NCI-H446 (cell line): ENCODE measurements at regions not wholly inside any gene's neighbourhood (a gene's known extent, or its start where the extent isn't known, plus 50 kb on each side); places are given as distances from the start of the nearest gene placed in this dataset.
"Not testable (repeated sequence)": the region's sequence is repeated elsewhere in the genome, so short reads cannot be mapped to it uniquely, and the experiment has no call there.

Experiments used
- DNase-seq, 2 experiments: peaks; one replicate each; lab custom pipeline; 2025; lab: John Stamatoyannopoulos, UW

DNA sequence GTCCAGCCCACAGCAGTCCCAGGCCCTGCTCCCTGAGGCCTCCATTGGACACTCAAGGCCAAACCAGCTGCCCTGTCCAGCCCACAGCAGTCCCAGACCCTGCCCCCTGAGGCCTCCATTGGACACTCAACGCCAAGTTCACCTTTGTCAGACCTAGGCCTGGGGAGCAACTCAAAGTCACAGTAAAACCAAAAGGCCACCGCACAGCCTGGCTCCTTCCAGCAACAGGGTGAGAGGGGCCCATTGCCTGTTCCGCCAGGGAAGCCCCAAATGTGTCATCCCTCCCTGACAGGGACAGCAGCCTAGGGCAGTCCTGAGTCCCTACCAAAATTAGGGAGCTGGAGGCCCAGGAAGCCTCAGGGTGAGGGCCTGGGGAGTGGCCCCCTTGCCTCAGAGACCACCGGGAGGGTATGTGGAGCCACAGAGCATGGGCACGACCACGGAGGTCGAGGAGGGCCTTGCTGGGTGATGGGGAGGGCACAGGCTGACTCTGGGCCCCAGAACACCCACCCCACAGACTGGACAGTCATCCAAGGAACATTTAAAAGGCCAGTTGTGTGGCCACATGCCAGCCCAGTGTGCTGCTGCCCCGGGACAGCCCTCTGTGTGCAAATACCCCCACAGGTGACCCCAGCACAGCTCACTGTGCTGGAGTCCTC is 66.5 kb upstream of the PPP2R2D start:
- DNase-seq = no peak

DNA sequence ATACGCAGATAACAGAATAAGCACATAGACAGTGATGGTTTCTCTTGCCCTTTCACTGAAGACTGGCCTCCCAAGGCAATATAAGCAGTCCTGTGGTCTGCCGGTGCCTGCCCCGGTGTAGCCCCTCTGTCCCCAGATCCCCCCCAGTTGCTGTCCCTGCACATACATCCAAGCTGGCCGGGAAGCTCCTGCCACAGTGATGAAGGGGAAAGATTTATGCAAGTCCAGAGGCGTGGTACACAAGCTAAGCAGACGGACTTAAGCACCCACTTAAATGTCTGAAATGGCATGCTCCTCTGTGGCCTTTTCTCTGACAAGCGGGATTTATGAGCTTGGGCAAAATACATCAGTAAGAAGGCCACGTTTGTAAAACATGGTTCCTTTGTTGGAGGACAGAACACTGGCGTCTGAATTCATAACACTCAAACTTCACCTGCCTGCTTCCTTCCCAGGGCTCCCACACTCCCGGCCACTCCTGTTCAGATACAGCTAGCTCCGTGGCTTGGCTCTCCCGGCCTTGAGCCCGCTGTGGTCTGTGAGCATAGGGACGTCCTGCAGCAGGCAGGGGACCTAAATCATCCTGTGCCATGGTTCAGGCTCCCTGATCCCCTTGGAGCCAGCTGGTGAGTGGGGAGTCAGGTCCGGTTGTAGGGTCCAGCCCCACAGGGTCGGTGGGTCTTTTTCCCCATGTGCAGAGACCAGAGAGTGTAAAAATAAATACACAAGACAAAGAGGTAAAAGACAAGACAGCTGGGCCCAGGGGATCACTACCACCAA is 61.7 kb upstream of the PPP2R2D start:
- no peak for DNase-seq

DNA sequence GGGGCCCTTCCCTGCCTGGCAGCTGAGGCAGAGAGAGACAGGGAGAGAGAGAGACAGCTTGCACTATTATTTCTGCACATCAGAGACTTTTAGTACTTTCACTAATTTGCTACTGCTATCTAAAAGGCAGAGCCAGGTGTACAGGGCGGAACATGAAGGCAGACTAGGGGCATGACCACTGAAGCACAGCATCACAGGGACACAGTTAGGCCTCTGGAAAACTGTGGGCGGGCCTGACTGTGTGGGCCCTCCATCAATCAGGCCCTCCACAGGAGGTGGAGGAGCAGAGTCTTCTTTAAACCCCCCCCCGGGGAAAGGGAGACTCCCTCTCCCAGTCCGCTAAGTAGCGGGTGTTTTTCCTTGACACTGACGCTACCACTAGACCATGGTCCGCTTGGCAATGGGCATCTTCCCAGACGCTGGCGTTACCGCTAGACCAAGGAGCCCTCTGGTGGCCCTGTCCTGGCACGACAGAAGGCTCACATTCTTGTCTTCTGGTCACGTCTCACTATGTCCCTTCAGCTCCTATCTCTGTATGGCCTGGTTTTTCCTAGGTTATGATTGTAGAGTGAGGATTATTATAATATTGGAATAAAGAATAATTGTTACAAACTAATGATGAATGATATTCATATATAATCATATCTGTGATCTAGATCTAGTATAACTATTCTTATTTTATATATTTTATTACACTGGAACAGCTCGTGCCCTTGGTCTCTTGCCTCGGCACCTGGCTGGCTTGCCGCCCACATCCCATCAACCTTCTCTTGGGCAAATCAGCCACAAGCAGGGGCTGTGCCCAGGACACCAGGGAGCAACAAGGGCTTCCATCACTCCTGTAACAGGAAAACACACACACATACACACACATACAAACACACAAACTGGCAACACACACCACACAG is 60.7 kb upstream of the PPP2R2D start:
- DNase-seq = not testable (repeated sequence)

DNA sequence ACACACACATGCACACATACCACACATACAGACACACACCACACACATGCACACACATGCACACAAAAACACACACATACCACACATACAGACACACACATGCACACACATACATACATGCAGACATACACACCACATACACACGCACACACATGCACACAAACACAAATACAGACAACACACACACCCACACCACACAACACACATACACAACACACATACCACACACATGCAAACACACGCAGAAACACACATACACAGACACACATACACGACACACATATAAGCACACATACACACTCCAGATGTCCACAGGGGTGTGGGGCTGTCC is 60.1 kb upstream of the PPP2R2D start:
- DNase-seq = no peak

DNA sequence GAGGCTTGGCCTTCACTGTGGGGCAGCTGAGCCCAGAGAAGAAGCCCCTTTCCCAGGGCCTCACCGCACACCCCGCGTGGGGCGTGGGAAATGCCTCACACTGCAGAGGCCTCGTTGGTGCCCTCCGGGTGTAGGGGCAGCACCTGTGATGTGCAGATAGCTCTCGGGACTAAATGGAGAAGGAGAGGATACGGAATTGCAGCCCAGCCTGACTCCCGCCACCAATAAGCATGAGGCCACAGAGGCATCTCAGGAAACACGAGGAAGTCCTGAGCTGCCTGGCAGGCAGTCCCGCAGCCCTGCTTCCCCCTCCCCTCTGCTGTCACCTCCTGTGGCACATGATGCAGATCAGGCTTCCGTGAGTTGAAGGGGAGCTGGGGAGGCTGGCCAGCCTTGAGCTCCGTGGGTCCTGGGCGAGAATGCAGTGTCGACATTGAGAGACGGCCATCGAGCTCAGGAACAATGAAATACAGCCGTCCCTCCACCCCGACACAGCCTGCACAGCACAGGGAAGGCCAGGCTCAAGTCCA is 59.6 kb upstream of the PPP2R2D start:
- DNase-seq = no peak

DNA sequence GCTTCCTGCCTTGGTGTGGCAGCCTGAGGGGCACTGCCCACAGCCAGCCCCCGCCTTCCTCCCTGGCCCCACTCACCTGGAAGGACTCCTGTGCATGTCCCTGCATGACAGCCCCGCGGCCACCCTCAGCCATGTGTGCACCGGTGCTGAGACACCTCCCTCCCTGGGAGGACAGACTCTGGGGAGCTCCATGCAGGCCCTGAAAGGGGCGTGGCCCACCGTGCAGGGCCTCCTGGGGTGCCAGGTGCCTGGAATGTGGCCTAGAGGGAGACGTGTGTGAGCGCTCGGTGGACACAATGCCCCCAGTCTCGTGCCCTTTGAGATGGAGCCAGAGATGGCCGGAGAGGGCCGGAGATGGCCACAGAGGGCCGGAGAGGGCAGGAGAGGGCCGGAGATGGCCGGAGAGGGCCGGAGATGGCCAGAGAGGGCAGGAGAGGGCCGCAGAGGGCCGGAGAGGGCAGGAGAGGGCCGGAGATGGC is 59.1 kb upstream of the PPP2R2D start:
- DNase-seq = no peak

DNA sequence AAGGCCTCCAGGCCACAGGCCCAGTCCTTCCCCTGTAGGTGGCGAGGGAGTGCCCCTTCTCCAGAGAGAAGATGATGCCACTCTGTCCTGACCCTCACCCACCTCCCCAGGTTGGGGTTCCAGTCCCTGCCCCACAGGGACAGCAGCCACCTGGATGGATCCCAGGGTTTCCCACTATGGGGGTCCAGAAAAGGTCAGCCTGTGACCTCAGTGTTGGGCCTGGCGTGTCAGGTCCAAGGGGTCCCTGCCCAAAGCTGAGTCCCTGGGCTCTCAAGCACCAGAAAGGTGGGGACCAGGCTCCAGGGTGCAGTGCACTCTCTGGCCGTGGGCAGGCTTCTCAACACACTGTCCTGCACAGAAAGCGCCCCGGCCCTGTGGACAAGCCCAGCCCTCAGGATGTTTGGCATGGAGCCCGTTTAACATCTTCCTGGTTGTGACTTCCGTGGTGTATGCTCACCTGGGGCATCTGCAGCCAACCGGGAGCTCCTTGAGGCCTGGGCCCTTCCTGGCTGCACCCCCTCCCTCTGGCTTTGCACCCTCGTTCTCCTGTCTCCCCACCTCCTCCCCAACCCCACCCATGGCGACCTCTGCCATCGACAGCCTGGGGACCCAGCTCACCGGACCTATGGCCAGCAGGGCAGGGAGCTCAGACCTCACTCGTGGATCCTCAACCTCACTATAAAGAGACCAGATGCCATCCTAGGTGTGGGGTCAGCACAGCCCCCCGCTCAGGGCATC is 58.3 kb upstream of the PPP2R2D start:
- DNase-seq = no peak

DNA sequence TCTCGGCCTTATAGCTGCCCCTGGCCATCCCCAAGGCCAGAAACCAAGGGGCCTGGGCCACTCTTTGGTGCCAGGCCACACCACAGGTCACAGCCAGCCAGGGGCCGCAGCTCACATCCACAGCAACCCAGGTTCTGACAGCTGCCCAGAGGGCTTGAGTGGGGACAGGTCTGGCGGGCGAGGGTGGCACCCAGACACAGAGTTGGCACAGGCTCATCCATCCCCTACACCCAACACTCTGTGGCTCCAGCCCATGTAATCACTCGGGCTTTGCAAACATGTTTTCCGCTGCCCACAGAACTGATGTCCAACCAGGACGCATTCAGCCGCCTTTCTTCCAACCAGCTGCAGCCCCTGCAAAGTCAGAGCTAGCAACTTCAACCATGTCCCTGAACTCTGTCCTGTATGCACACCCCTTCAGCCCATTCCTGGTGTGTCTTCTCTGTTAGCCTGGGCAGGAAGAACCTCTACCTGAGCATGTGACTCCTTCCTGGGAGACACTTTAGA is 57.7 kb upstream of the PPP2R2D start:
- no peak for DNase-seq

DNA sequence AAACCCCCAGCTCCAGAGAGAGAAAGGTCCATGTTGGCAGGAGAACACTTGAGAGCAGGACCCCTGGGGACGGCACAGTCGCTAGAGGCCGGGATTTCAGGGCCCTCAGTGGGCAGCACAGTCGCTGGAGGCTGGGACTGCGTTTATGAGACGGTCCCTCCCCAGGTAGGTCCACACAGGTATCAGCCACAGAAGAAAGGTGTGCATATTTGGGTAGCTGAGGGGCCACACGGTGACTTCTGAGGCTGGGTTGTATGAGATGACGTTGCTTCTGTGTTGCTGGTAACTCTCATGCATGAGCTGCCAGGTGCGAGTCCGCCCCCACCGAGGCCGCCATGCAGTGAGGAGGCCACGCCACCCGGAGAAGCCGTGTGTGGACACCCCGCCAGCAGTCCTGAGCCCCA is 56.9 kb upstream of the PPP2R2D start:
- DNase-seq = no peak

DNA sequence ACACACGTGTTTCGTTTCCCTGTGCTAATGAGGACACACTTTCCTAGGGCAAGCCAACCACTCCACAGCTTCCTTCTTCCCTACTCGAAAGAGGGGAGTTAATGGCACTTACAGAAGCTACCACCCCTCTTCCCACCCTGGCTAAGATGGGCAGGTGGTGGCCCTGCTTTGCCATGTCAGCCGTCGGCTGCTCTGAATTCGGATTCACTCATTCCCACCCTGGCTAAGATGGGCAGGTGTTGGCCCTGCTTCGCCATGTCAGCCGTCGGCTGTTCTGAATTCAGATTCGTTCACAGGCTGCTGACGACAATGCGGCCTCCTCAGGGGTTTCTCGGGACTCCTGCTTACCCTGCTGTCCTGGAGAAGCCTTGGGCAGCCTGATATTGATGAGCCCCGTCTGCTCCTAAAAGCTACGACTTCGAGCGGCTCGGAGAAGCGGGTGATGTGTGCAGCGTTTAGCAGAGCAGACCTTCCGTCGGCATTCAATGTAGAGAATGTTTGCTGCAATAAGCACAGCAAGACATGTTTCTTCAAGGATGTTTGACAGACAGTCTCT is 56.2 kb upstream of the PPP2R2D start:
- no peak for DNase-seq

DNA sequence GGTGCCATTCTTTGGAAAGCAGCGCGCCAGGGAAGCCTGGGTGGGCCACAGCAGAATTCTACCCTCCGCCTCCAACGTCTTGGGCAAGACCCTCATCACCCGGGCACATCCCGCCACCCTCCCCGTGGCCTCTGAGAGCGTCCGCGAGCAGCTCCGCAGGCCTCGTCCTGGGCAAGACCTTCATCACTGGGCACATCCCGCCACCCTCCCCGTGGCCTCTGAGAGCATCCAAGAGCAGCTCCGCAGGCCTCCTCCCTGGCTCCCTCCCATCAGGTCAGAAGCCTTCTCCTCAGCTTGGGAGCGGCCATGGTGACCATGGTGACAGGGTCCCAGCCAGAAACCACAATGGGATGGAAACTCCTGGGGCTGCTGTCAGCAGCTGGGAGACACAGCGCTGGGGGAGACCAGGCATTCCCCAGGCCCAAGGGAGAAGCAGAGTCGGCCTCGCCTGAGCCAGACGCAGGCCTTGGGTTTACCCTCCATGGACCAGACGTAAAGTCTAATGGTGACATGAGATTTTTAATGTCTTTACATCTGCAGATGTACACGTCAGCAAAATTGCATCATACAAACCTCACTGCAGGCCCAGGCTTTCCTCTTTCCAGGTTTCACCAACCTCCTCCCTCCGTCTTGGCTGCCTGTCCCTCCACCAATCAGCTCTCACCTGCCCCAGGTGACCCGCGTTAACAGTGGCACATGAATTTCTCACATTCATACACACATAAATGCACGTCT is 55.1 kb upstream of the PPP2R2D start:
- DNase-seq = no peak

DNA sequence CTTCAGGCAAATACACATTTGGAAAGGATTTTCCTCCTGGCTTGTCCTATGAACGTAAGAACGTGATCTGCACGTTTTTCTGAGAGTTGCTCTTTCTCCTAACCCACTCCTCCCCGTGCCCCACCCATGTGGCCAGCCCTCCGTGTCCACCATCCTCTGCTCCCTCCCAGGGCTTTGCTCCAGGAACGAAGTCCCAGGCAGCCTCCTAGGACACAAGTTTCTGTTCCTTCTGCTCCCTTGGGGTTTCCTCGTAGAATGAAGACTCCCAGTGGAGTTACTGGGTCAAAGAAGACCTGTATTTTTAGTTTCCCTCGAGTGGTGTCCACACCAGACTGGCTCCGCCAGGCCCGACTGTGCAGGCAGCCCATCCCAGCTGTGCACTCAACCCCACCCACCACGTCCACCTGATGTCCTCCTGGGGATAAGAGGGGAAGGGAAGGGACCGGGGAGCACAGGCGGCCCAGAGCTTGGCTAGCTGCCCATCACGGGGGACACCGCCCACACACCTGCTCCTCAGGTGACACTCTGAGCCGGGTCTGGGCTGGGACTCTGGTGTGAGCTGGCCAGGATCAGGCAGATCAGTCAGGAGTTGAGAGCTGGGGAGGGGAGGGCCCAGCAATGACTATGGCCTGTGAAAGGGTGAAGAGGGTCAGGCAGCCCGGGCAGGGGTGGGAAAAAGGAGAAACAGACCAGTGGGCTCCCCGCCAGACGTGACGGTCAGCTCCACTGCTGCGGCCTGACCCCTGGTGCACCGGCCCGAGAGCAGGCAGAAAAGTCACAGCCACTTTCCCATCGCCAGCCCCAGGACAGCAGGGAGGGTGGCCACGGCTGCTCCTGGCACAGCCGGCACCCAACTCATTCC is 54.3 kb upstream of the PPP2R2D start:
- DNase-seq = no peak

DNA sequence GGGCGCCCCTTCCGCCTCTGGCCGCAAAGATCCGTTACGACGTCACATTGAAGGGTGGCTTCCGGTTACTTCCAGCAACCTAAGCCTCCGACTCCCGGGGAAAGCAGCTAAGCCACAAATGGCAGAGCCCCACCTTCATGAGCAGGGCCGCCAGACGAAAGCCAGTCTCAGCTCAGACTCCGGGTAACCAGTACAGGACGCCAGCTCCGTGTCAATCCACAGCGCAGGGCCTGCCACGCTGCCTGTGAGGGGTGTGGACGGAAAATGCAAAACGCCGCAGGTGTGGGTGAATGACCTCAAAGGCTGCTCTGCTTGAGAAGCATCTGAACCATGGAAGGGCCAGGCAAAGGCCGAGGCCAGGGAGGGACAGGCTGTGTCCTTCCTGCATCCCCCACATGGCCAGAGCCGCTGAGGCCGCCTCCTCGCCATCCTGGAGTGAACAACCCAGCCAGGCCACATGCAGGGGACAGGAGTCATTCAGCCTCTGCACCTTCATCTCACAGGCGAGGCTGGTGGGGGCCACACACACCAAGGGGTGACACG is 53.5 kb upstream of the PPP2R2D start:
- DNase-seq = no peak

DNA sequence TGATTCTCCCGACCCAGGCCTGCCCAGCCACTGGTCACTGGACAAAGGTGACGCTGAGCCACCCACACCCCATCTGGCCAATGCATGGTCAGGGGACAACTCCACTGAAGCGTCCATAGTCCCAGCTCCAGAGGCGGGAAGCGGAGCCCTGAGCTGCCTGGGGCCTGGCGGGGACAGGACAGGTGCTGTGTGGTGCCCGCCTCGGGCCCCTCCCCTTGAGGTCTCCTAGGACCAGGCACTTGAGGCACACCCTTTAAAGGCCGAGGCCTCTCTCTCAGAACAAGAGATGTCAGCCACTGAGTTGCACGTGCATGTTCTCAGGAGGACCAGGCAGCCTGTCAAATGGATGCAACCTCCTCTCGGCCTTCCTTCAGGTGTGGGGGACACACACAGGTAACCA is 52.5 kb upstream of the PPP2R2D start:
- no peak for DNase-seq

DNA sequence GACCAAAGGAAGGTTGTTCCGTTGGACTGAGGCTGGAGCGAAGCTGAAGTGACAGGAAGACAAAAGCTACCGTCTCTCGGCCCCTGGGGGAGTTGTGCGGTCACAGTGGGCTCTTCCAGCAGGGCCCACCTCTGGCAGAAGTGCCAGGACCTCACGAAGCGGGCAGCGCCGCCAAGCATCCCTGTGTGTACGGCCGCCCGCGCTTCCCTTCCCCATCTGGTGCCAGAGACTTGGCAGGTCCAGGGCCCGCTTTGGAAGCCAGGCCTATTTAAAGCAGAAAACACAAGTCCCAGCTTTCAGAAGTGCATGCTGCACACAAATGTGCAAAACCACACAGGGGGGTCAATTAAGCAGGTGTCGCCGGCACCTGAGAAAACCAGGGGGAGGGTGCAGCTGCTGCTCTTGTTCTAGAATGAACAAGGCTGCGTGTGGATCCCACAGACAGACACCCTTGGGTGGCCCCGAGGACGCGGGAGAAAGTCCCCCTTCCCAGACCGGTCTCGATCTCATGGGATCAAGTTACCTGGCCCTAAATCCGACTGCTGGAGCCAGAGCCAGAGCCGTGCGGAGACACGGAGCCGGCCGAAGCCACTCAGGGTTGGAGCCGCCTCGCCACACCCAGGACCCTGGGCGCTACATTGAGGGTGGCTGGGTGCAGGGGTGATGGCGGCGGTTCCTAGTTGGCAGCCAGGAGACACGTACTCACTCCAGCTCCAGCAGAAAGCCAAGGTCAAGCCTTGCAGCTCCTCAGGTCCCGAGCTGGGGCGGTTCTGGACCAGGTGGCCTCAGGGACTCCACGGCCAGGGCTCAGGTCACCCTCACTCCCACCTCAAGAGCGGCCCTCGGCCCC is 51.8 kb upstream of the PPP2R2D start:
- no peak for DNase-seq

DNA sequence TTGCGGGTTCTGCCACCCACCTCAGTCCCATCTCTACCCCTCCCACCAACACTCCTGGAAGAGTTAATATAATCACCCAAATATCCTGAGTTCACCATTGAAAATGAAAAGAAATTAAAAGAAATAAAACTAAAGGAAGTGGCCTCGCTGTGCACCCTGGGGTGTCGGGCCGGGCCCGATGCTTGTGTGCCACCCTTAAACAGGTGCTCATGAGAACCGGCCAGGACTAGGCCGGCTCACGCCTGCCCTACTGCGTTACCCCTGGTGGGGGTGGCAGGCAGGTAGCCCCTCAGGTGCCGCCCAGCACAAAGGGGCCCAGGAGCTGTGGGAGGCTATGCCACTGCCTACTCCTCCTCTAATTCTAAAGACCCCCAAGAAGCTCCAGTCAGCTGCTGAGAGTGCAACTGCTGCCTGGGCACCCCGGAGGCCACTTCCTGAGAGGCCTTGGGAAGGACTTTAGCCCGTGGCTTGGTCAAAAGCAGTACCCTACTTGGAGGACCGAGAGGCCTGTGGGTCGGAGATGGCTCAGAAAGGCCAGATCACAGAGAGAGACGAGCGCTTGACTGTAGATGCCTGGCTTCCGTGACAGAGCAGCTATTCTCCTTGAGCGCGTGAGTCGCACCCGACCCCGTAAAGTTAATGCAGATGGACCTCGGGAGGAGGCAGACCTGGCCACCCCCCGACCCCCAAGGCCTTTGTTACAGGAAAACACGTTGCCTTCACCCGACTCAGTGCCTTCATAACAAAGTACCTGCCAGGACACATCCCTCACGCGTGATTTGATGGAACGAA is 51.0 kb upstream of the PPP2R2D start:
- no peak for DNase-seq

DNA sequence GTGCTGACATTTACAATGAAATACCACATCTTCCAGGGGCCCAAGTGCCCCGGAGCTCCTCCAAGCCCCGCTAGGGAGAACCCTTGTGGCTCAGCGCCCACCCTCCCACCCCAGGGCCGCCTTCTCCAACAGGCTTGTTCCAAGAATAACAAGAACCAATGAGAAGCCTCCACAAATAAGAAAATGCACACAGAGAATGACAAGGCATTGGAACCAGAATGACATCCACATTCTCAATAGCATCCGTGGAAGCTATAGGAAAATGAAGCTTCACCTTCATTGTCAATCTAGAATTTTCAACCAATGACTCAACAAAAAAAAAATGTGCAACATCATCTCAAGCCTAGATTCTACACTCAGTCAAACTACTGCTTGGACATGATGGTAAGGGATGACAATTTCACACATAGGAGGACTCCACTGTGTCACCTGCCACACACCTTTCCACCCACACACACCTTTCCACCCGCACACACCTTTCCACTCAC is 50.4 kb upstream of the PPP2R2D start:
- no peak for DNase-seq
